ENCODE measurements at regions not wholly inside any gene's neighbourhood (a gene's known extent, or its start where the extent isn't known, plus 50 kb on each side); places are given as distances from the start of the nearest gene placed in this dataset.

- no peak for DNase-seq
Observed at GRCh38 chr4:11566444-11567022, 137.8 kb upstream of the HS3ST1 start.

GRCh38 chr4:11565899-11566298 is 137.2 kb upstream of the HS3ST1 start:
- no peak for DNase-seq

GRCh38 chr4:11565213-11565612 is 136.5 kb upstream of the HS3ST1 start:
- DNase-seq, result no peak

GRCh38 chr4:11564021-11564420 is 135.3 kb upstream of the HS3ST1 start:
- DNase-seq, result no peak

- no peak for DNase-seq
Observed at GRCh38 chr4:11549525-11549924, 120.8 kb upstream of the HS3ST1 start.

GRCh38 chr4:11548597-11549082 is 119.9 kb upstream of the HS3ST1 start:
- no peak for DNase-seq

GRCh38 chr4:11546391-11547175 is 117.9 kb upstream of the HS3ST1 start:
- DNase-seq, result no peak

- DNase-seq, result no peak
Observed at GRCh38 chr4:11545651-11546050, 117.0 kb upstream of the HS3ST1 start.

GRCh38 chr4:11544211-11544610 is 115.5 kb upstream of the HS3ST1 start:
- no peak for DNase-seq

GRCh38 chr4:11543706-11544105 is 115.0 kb upstream of the HS3ST1 start:
- no peak for DNase-seq

- DNase-seq, result no peak
Observed at GRCh38 chr4:11542952-11543351, 114.3 kb upstream of the HS3ST1 start.

- no peak for DNase-seq
Observed at GRCh38 chr4:11537846-11538245, 109.2 kb upstream of the HS3ST1 start.

GRCh38 chr4:11535333-11535732 is 106.6 kb upstream of the HS3ST1 start:
- no peak for DNase-seq

GRCh38 chr4:11534623-11535302 is 106.1 kb upstream of the HS3ST1 start:
- DNase-seq, result no peak

- no peak for DNase-seq
Observed at GRCh38 chr4:11532138-11532537, 103.4 kb upstream of the HS3ST1 start.

GRCh38 chr4:11529625-11530201 is 101.0 kb upstream of the HS3ST1 start:
- no peak for DNase-seq

GRCh38 chr4:11525085-11525484 is 96.4 kb upstream of the HS3ST1 start:
- no peak for DNase-seq

GRCh38 chr4:11518754-11519153 is 90.1 kb upstream of the HS3ST1 start:
- no peak for DNase-seq

- no peak for DNase-seq
Observed at GRCh38 chr4:11514779-11515419, 86.2 kb upstream of the HS3ST1 start.

GRCh38 chr4:11514003-11514402 is 85.3 kb upstream of the HS3ST1 start:
- no peak for DNase-seq

GRCh38 chr4:11512871-11513270 is 84.2 kb upstream of the HS3ST1 start:
- DNase-seq, result no peak

GRCh38 chr4:11511321-11511720 is 82.6 kb upstream of the HS3ST1 start:
- DNase-seq, result no peak

- no peak for DNase-seq
Observed at GRCh38 chr4:11507920-11508319, 79.2 kb upstream of the HS3ST1 start.

Measured in fibroblast of skin of abdomen (primary cell).